ENCODE measurements at regions not wholly inside any gene's neighbourhood (a gene's known extent, or its start where the extent isn't known, plus 50 kb on each side); places are given as distances from the start of the nearest gene placed in this dataset.

- no peak for TF ChIP-seq SPI1 (IDR thresholded peaks at IDR 0.05; ENCODE audit: low read depth, low read length)
- TF ChIP-seq POLR2AphosphoS5 (IDR thresholded peaks at IDR 0.05; ENCODE audit: low read depth, low read length): no peak
- TF ChIP-seq POLR2A (IDR thresholded peaks at IDR 0.05; ENCODE audit: low read depth, low read length): no peak
- TF ChIP-seq TAF1 (IDR thresholded peaks at IDR 0.05; ENCODE audit: low read depth, low read length): no peak
- no peak for TF ChIP-seq PAX5 (IDR thresholded peaks at IDR 0.05; ENCODE audit: insufficient read depth, low read length, severe bottlenecking)
- TF ChIP-seq POU2F2 (IDR thresholded peaks at IDR 0.05; ENCODE audit: low read depth, low read length): no peak
These were observed 1175.6 kb downstream of the BRD1 start for GRCh38 chr22:48651981-48652538.

All from GM12891 (cell line).